ENCODE measurements at regions not wholly inside any gene's neighbourhood (a gene's known extent, or its start where the extent isn't known, plus 50 kb on each side); places are given as distances from the start of the nearest gene placed in this dataset.
A peak's percentile ranks its signal among the peaks of the same experiment; 100 is the strongest.

GRCh38 chr16:6689643-6690042, 643.0 kb upstream of the RBFOX1 start:
- no peak for TF ChIP-seq CTCF (IDR thresholded peaks at IDR 0.05; ENCODE audit: low read depth, low read length, poor library complexity, severe bottlenecking)
- no peak for TF ChIP-seq EZH2phosphoT487 (IDR thresholded peaks at IDR 0.05; ENCODE audit: borderline replicate concordance, low read length)
- H3K27ac ChIP-seq (ENCODE audit: low read depth, low read length) = no peak overlapping the region
- H3K4me2 ChIP-seq (ENCODE audit: low read length) = no peak overlapping the region
- H3K79me2 ChIP-seq (ENCODE audit: control insufficient read depth, low read length) = no peaks in the 10 kb centered on the region
- H4K20me1 ChIP-seq (ENCODE audit: control insufficient read depth, insufficient read depth, low read depth, low read length) = no peaks in the 10 kb centered on the region
- H3K27me3 ChIP-seq (ENCODE audit: control insufficient read depth, low read length) = no peaks in the 10 kb centered on the region
- no peaks in the 10 kb centered on the region for H3K9me2 ChIP-seq (replicated peaks; ENCODE audit: control insufficient read depth, low read length)
- H3K4me1 ChIP-seq (ENCODE audit: control insufficient read depth, low read length) = no peaks in the 10 kb centered on the region
- H3F3A ChIP-seq (ENCODE audit: control insufficient read depth, insufficient read depth) = no peaks in the 10 kb centered on the region
- no peaks in the 10 kb centered on the region for H3K36me3 ChIP-seq (ENCODE audit: control insufficient read depth, low read length)
- H3K4me3 ChIP-seq (ENCODE audit: low read length) = no peak overlapping the region
- H3K9me3 ChIP-seq (ENCODE audit: control insufficient read depth, insufficient read depth, low read length) = peaks cover 8% of the 10 kb centered on the region; the same call in 1 of the 2 replicates

- H3K9me2 ChIP-seq (replicated peaks; ENCODE audit: control insufficient read depth, low read length) = no peaks in the 10 kb centered on the region
- no peaks in the 10 kb centered on the region for H3K36me3 ChIP-seq (ENCODE audit: control insufficient read depth, low read length)
- no peaks in the 10 kb centered on the region for H4K20me1 ChIP-seq (ENCODE audit: control insufficient read depth, insufficient read depth, low read depth, low read length)
- H3F3A ChIP-seq (ENCODE audit: control insufficient read depth, insufficient read depth) = no peaks in the 10 kb centered on the region
- no peaks in the 10 kb centered on the region for H3K79me2 ChIP-seq (ENCODE audit: control insufficient read depth, low read length)
- no peak overlapping the region for H3K4me2 ChIP-seq (ENCODE audit: low read length)
- H3K4me1 ChIP-seq (ENCODE audit: control insufficient read depth, low read length) = no peaks in the 10 kb centered on the region
- no peaks in the 10 kb centered on the region for H3K27me3 ChIP-seq (ENCODE audit: control insufficient read depth, low read length)
- H3K27ac ChIP-seq (ENCODE audit: low read depth, low read length) = no peak overlapping the region
- no peak overlapping the region for H3K4me3 ChIP-seq (ENCODE audit: low read length)
- H3K9me3 ChIP-seq (ENCODE audit: control insufficient read depth, insufficient read depth, low read length) = 0 out of 2 replicates have a peak, but pooled peaks cover 3% of the 10 kb centered on the region
- TF ChIP-seq EZH2phosphoT487 (IDR thresholded peaks at IDR 0.05; ENCODE audit: borderline replicate concordance, low read length) = no peak
- TF ChIP-seq CTCF (IDR thresholded peaks at IDR 0.05; ENCODE audit: low read depth, low read length, poor library complexity, severe bottlenecking) = no peak
Measured at GRCh38 chr16:6687593-6687992, 645.1 kb upstream of the RBFOX1 start.

- Histone ChIP-seq H3K79me2 (ENCODE audit: control insufficient read depth, low read length) (no peaks in the 10 kb centered on the region), H3K9me3 (ENCODE audit: control insufficient read depth, insufficient read depth, low read length) (0 out of 2 replicates have a peak, but pooled peaks cover 3% of the 10 kb centered on the region), H3K27me3 (ENCODE audit: control insufficient read depth, low read length) (no peaks in the 10 kb centered on the region), H3K4me1 (ENCODE audit: control insufficient read depth, low read length) (no peaks in the 10 kb centered on the region), H4K20me1 (ENCODE audit: control insufficient read depth, insufficient read depth, low read depth, low read length) (no peaks in the 10 kb centered on the region), H3F3A (ENCODE audit: control insufficient read depth, insufficient read depth) (no peaks in the 10 kb centered on the region), H3K27ac (ENCODE audit: low read depth, low read length) (no peak overlapping the region), H3K9me2 (replicated peaks; ENCODE audit: control insufficient read depth, low read length) (no peaks in the 10 kb centered on the region), H3K4me3 (ENCODE audit: low read length) (no peak overlapping the region), H3K4me2 (ENCODE audit: low read length) (no peak overlapping the region), H3K36me3 (ENCODE audit: control insufficient read depth, low read length) (no peaks in the 10 kb centered on the region)
- TF ChIP-seq CTCF (IDR thresholded peaks at IDR 0.05; ENCODE audit: low read depth, low read length, poor library complexity, severe bottlenecking) = peak; percentile 70
- TF ChIP-seq EZH2phosphoT487 (IDR thresholded peaks at IDR 0.05; ENCODE audit: borderline replicate concordance, low read length) = no peak
Measured at GRCh38 chr16:6684076-6684673, 648.5 kb upstream of the RBFOX1 start.
